BE2C (cell line): ENCODE measurements at regions not wholly inside any gene's neighbourhood (a gene's known extent, or its start where the extent isn't known, plus 50 kb on each side); places are given as distances from the start of the nearest gene placed in this dataset.

ENCODE experiments used
- DNase-seq: peaks from one replicate; pipeline ENCODE4 v3.0.0-alpha.2; 2020
- H3K27me3 ChIP-seq: fragments of 250-450 bp; sonication (Bioruptor Pico); 2 replicates; pipeline ENCODE4 v1.5.1; 2020; ENCODE audit warnings: mild to moderate bottlenecking
- H3K36me3 ChIP-seq: fragments of 250-450 bp; sonication (Bioruptor Pico); 2 replicates; pipeline ENCODE4 v1.5.1; 2020; ENCODE audit warnings: mild to moderate bottlenecking
- H3K4me1 ChIP-seq: fragments of 250-450 bp; sonication (Bioruptor Pico); 2 replicates; pipeline ENCODE4 v1.5.1; 2020
- H3K4me3 ChIP-seq: 2 replicates; pipeline ENCODE4 v1.5.1; 2011; ENCODE audit warnings: low read depth, low read length
- H3K9me3 ChIP-seq: fragments of 250-450 bp; sonication (Bioruptor Pico); 2 replicates; pipeline ENCODE4 v1.5.1; 2020
- CTCF ChIP-seq: IDR thresholded peaks from 2 replicates; pipeline ENCODE4 v1.5.1; 2012; ENCODE audit warnings: mild to moderate bottlenecking, low read depth, low read length

GRCh38 chr2:122205641-122206040 lies 450.2 kb downstream of the TSN start:
- DNase-seq = no peak
- no peak for TF ChIP-seq CTCF
- H3K4me3 ChIP-seq = no peak overlapping the region
- H3K4me1 ChIP-seq = no peaks in the 10 kb centered on the region
- no peaks in the 10 kb centered on the region for H3K36me3 ChIP-seq
- H3K27me3 ChIP-seq = no peaks in the 10 kb centered on the region
- H3K9me3 ChIP-seq = no peaks in the 10 kb centered on the region

GRCh38 chr2:122206101-122206500 lies 450.6 kb downstream of the TSN start:
- no peak for TF ChIP-seq CTCF
- H3K36me3 ChIP-seq = no peaks in the 10 kb centered on the region
- H3K9me3 ChIP-seq = no peaks in the 10 kb centered on the region
- no peaks in the 10 kb centered on the region for H3K4me1 ChIP-seq
- no peaks in the 10 kb centered on the region for H3K27me3 ChIP-seq
- DNase-seq = no peak
- H3K4me3 ChIP-seq = no peak overlapping the region

- TF ChIP-seq CTCF = no peak
- Histone ChIP-seq H3K36me3 (no peaks in the 10 kb centered on the region), H3K4me3 (no peak overlapping the region), H3K27me3 (no peaks in the 10 kb centered on the region), H3K9me3 (no peaks in the 10 kb centered on the region), H3K4me1 (no peaks in the 10 kb centered on the region)
- no peak for DNase-seq
Measured at GRCh38 chr2:122209377-122209776, 453.9 kb downstream of the TSN start.

GRCh38 chr2:122210065-122210464 lies 454.6 kb downstream of the TSN start:
- no peaks in the 10 kb centered on the region for H3K4me1 ChIP-seq
- DNase-seq = no peak
- H3K36me3 ChIP-seq = no peaks in the 10 kb centered on the region
- no peak for TF ChIP-seq CTCF
- no peaks in the 10 kb centered on the region for H3K9me3 ChIP-seq
- H3K4me3 ChIP-seq = no peak overlapping the region
- no peaks in the 10 kb centered on the region for H3K27me3 ChIP-seq

- Histone ChIP-seq H3K4me3 (no peak overlapping the region), H3K9me3 (no peaks in the 10 kb centered on the region), H3K27me3 (no peaks in the 10 kb centered on the region), H3K36me3 (no peaks in the 10 kb centered on the region), H3K4me1 (no peaks in the 10 kb centered on the region)
- TF ChIP-seq CTCF = no peak
- no peak for DNase-seq
Measured at GRCh38 chr2:122210898-122211856, 455.7 kb downstream of the TSN start.

GRCh38 chr2:122213312-122213711 lies 457.9 kb downstream of the TSN start:
- no peaks in the 10 kb centered on the region for H3K27me3 ChIP-seq
- no peaks in the 10 kb centered on the region for H3K36me3 ChIP-seq

More at GRCh38 chr2:122213312-122213711, 457.9 kb downstream of the TSN start:
- no peak for DNase-seq
- H3K9me3 ChIP-seq = no peaks in the 10 kb centered on the region
- TF ChIP-seq CTCF = no peak
- H3K4me1 ChIP-seq = no peaks in the 10 kb centered on the region
- no peak overlapping the region for H3K4me3 ChIP-seq
